AG09309 (cell line): ENCODE measurements at regions not wholly inside any gene's neighbourhood (a gene's known extent, or its start where the extent isn't known, plus 50 kb on each side); places are given as distances from the start of the nearest gene placed in this dataset.

Source experiments
- DNase-seq: peaks from one replicate; pipeline ENCODE4 v3.0.0-alpha.2; 2010; ENCODE audit warnings: low read depth
- H3K4me3 ChIP-seq: 2 replicates; pipeline ENCODE4 v1.5.1; 2011; ENCODE audit warnings: mild to moderate bottlenecking, low read depth, low read length, moderate library complexity; ENCODE audit not compliant: control insufficient read depth
- CTCF ChIP-seq: IDR thresholded peaks from 2 replicates; pipeline ENCODE4 v1.5.1; 2011; ENCODE audit warnings: mild to moderate bottlenecking, low read depth, low read length, inconsistent platforms; ENCODE audit not compliant: insufficient read depth, control insufficient read depth; ENCODE audit errors: missing control alignments

GRCh38 chr2:23291239-23291638, 93.7 kb upstream of the KLHL29 start:
- no peak for TF ChIP-seq CTCF
- H3K4me3 ChIP-seq: no peak overlapping the region
- DNase-seq: no peak

GRCh38 chr2:23292024-23292423, 93.0 kb upstream of the KLHL29 start:
- no peak for TF ChIP-seq CTCF
- no peak overlapping the region for H3K4me3 ChIP-seq
- no peak for DNase-seq

- no peak overlapping the region for H3K4me3 ChIP-seq
- TF ChIP-seq CTCF: no peak
- DNase-seq: no peak
These were observed 91.9 kb upstream of the KLHL29 start for GRCh38 chr2:23293063-23293462.

GRCh38 chr2:23293731-23294130, 91.2 kb upstream of the KLHL29 start:
- no peak for TF ChIP-seq CTCF
- no peak for DNase-seq
- no peak overlapping the region for H3K4me3 ChIP-seq

DNA sequence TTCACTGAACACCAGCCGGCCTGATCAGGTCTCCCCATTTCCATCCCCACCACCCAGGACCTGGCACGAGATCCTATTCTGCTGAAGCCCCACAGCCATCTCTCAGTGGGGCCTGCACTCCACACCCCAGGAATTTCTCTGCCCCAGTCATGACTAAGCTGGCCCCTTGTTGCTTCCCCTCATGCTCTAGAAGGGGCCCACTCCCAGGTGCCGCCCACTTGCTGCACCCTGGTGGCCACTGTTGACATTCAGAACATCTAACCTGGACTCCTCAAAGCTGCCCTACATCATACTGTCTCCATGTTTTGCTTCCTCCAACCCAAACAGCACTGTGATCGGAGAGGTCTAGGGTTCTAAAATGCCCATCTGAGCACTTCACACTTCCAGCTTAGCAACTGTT, 90.7 kb upstream of the KLHL29 start:
- no peak for DNase-seq
- no peak overlapping the region for H3K4me3 ChIP-seq
- no peak for TF ChIP-seq CTCF

DNA sequence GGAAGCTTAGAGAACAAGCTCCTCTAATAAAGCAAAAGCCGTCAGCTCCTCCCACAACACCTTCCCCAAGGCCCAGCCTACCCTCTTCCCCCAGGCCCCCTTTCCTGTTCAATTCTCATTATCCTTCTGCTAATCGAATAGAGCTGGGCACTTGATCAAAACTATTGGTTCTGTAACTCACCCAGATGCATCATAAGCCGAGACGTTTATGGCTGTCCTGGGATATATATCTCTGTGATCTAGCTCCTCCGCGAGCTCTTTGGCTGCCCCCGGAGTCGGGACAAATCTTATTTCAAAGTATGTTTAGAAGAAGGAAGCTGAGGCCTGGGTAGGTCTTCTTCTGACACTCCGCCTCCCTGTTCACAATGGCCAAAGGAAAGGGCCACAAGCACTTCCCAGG, 88.3 kb upstream of the KLHL29 start:
- H3K4me3 ChIP-seq: no peak overlapping the region
- no peak for TF ChIP-seq CTCF
- no peak for DNase-seq

GRCh38 chr2:23297112-23297511, 87.9 kb upstream of the KLHL29 start:
- no peak for DNase-seq
- no peak overlapping the region for H3K4me3 ChIP-seq
- TF ChIP-seq CTCF: no peak
